Stimulated activated naive B cell treated with anti-CD40 and anti-IgM and Interleukin-4, amounts not matched to agents 10 μg/mL and 1 μg/mL and 100 μg/mL, for 72 hours (primary cell): ENCODE measurements at regions not wholly inside any gene's neighbourhood (a gene's known extent, or its start where the extent isn't known, plus 50 kb on each side); places are given as distances from the start of the nearest gene placed in this dataset.
"Not testable (repeated sequence)": the region's sequence is repeated elsewhere in the genome, so short reads cannot be mapped to it uniquely, and the experiment has no call there.

Experiments used
- ATAC-seq, 2 donors: fragments of 150-1000 bp; cut with Tn5 transposase; replicated peaks; 2 replicates each; pipeline ENCODE4 v1.10.0; 2021; ENCODE audit warnings: moderate library complexity in 1 of 2
- DNase-seq: peaks from one replicate; pipeline ENCODE4 v3.0.0; 2021
- H3K27ac Mint-ChIP-seq: one replicate; pipeline ENCODE4 v1.8.0; 2022; ENCODE audit warnings: mild to moderate bottlenecking, mixed read lengths
- H3K27me3 Mint-ChIP-seq, 2 donors: one replicate each; pipeline ENCODE4 v1.8.0; 2022; ENCODE audit warnings: mixed read lengths in 2 of 2
- H3K36me3 Mint-ChIP-seq, 2 donors: one replicate each; pipeline ENCODE4 v1.8.0; 2022; ENCODE audit warnings: mixed read lengths in 2 of 2, mild to moderate bottlenecking in 1 of 2
- H3K4me1 Mint-ChIP-seq, 2 donors: one replicate each; pipeline ENCODE4 v1.8.0; 2022; ENCODE audit warnings: mixed read lengths in 2 of 2, mild to moderate bottlenecking in 1 of 2
- H3K4me3 Mint-ChIP-seq, 2 donors: one replicate each; pipeline ENCODE4 v1.8.0; 2022; ENCODE audit warnings: mild to moderate bottlenecking in 2 of 2, mixed read lengths in 2 of 2, moderate library complexity in 1 of 2
- H3K9me3 Mint-ChIP-seq, 2 donors: one replicate each; pipeline ENCODE4 v1.8.0; 2022; ENCODE audit warnings: mixed read lengths in 2 of 2, mild to moderate bottlenecking in 1 of 2

GRCh38 chr16:86727131-86727530 lies 148.8 kb downstream of the FOXL1 start:
- Mint-ChIP-seq H3K27me3 (peaks cover 26 to 40% of the 10 kb centered on the region in 2 donors), H3K36me3 (no peaks in the 10 kb centered on the region), H3K9me3 (no peaks in the 10 kb centered on the region), H3K4me1 (no peaks in the 10 kb centered on the region), H3K4me3 (no peak overlapping the region), H3K27ac (no peak overlapping the region)
- DNase-seq (no peak), ATAC-seq (no peak)

- H3K27ac Mint-ChIP-seq, result no peak overlapping the region
- DNase-seq (no peak), ATAC-seq (no peak)
- H3K27me3 Mint-ChIP-seq, result peaks cover 32 to 45% of the 10 kb centered on the region in 2 donors
- no peaks in the 10 kb centered on the region for H3K4me1 Mint-ChIP-seq
- no peaks in the 10 kb centered on the region for H3K9me3 Mint-ChIP-seq
- H3K4me3 Mint-ChIP-seq, result no peak overlapping the region
- H3K36me3 Mint-ChIP-seq, result no peaks in the 10 kb centered on the region
Measured at GRCh38 chr16:86727632-86728031, 149.3 kb downstream of the FOXL1 start.

- no peaks in the 10 kb centered on the region for H3K36me3 Mint-ChIP-seq
- H3K27ac Mint-ChIP-seq, result no peak overlapping the region
- no peaks in the 10 kb centered on the region for H3K9me3 Mint-ChIP-seq
- DNase-seq, result no peak
- no peak overlapping the region for H3K4me3 Mint-ChIP-seq
- peaks cover 45 to 53% of the 10 kb centered on the region in 2 donors for H3K27me3 Mint-ChIP-seq
- ATAC-seq, result no peak
- H3K4me1 Mint-ChIP-seq, result no peaks in the 10 kb centered on the region
Measured at GRCh38 chr16:86729686-86730085, 151.3 kb downstream of the FOXL1 start.

- Mint-ChIP-seq H3K4me1 (no peaks in the 10 kb centered on the region), H3K36me3 (no peaks in the 10 kb centered on the region), H3K27me3 (peaks cover 48 to 57% of the 10 kb centered on the region in 2 donors), H3K4me3 (no peak overlapping the region), H3K27ac (no peak overlapping the region), H3K9me3 (no peaks in the 10 kb centered on the region)
- ATAC-seq, result no peak
- DNase-seq, result no peak
Measured at GRCh38 chr16:86730086-86730485, 151.7 kb downstream of the FOXL1 start.

- H3K36me3 Mint-ChIP-seq, result no peaks in the 10 kb centered on the region
- ATAC-seq (no peak), DNase-seq (no peak)
- H3K27me3 Mint-ChIP-seq, result peaks cover 48 to 57% of the 10 kb centered on the region in 2 donors
- no peak overlapping the region for H3K27ac Mint-ChIP-seq
- H3K9me3 Mint-ChIP-seq, result no peaks in the 10 kb centered on the region
- H3K4me1 Mint-ChIP-seq, result no peaks in the 10 kb centered on the region
- no peak overlapping the region for H3K4me3 Mint-ChIP-seq
Measured at GRCh38 chr16:86730597-86730996, 152.2 kb downstream of the FOXL1 start.

DNA sequence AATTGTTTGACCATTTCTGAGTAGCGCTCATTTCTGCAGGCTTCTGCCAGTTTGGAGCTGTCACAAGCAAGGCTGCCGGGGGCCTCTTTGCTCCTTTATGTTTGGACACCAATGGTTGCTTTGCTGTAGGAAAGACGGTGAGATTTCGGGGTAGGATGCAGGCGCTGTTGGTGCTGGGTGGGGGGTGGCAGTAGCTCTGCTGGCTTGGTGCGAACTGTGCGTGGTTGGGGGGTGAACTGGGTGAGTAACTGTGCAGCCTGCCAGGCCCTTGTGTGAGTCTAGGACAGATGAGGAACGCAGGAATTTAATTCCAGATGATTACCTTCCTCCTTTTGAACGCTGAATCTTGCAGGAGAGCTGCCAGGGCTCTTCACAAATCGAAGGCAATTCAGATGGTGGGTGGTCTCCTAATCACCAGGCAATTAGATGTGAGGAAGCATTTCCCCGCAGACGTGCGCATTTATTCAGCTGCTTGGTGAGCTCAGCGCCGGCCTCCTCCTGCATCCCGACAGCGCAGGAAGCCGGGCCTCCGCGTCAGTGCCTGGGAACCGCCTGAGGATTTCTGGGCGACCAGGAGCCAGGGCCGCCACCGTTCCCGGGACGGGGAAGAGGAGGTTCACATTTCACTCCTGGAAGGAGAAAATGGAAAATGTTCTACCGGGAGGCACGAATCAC lies 154.4 kb downstream of the FOXL1 start:
- no peak for ATAC-seq
- Mint-ChIP-seq H3K36me3 (no peaks in the 10 kb centered on the region), H3K27ac (no peak overlapping the region), H3K9me3 (no peaks in the 10 kb centered on the region), H3K4me1 (no peaks in the 10 kb centered on the region), H3K4me3 (no peak overlapping the region), H3K27me3 (peaks cover 47 to 51% of the 10 kb centered on the region in 2 donors)
- DNase-seq, result no peak

DNA sequence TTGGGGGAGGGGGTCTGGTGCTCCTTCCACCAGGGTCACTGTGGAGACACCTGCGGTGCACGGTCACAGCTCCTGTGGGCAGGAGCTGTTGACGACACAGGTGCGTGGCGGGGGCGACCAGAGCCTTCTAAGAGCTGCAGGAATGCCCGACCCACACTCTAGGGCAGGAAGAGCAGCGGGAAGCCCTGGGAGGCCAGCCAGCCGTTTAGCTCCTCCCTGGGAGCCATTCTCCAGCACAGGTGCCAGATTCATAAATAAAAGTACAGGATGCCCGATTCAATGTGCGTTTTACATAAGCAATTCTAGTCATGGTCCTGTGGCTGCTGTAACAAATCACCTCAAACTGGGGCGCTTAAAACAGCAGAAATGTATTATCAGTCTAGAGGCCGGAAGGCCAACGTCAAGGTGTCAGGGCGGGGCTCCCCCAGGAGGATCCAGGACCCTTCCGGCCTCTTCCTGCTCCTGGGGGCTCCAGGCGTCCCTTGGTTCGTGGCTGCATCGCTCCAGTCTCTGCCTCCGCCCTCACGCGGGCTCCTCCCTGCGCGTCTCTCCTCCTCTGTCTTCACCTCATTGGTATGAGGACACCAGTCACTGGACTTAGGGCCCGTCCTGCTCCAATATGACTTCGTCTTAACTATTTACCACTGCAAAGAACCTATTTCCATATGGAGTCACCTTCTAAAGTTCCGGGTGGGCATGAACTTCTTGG lies 155.4 kb downstream of the FOXL1 start:
- H3K27me3 Mint-ChIP-seq, result peaks cover 47 to 54% of the 10 kb centered on the region in 2 donors
- no peaks in the 10 kb centered on the region for H3K4me1 Mint-ChIP-seq
- no peak for ATAC-seq
- no peak for DNase-seq
- H3K27ac Mint-ChIP-seq, result no peak overlapping the region
- H3K9me3 Mint-ChIP-seq, result no peaks in the 10 kb centered on the region
- no peaks in the 10 kb centered on the region for H3K36me3 Mint-ChIP-seq
- no peak overlapping the region for H3K4me3 Mint-ChIP-seq

- Mint-ChIP-seq H3K27ac (no peak overlapping the region), H3K27me3 (peaks cover 50 to 64% of the 10 kb centered on the region in 2 donors), H3K9me3 (no peaks in the 10 kb centered on the region), H3K36me3 (no peaks in the 10 kb centered on the region), H3K4me1 (no peaks in the 10 kb centered on the region), H3K4me3 (no peak overlapping the region)
- DNase-seq, result no peak
- ATAC-seq, result no peak
Measured at GRCh38 chr16:86734543-86735460, 156.5 kb downstream of the FOXL1 start.

DNA sequence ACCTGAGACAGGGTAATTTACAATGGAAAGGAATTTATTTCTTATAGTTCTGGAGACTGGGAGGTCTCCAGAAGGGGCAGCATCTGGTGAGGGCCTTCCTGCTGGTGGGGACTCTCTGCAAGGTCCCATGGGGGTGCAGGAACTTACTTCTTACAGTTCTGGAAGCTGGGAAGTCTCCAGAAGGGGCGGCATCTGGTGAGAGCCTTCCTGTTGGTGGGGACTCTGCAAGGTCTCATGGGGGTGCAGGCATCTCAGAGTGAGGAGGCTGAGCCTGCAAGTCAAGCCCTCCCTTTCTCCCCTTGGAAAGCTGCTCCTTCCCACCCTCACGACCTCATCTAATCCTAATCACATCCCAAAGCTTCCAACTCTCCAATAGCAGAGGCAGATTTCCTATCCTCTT lies 157.4 kb downstream of the FOXL1 start:
- Mint-ChIP-seq H3K27ac (no peak overlapping the region), H3K27me3 (peaks cover 48 to 61% of the 10 kb centered on the region in 2 donors)

DNA sequence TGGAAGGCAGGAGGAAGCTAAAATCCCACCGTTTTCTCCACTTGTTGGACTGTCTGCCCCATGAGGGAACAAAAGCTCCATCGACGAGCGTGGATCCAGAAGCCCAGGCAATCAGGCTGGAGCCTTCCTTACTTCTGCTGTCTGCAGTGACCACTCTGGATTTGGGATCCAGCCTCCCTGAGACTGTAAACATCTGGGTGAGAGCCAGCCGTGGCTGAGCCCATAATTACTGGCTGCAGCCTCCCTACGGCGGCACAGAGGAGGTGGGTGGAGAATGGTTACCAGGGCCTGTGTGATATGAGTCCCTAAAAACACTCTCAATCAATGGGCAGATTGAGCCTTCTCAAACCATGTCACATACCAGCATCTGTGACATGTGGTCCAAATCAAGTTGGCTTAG lies 158.2 kb downstream of the FOXL1 start:
- H3K4me3 Mint-ChIP-seq, result no peak overlapping the region
- DNase-seq (no peak), ATAC-seq (no peak)
- H3K4me1 Mint-ChIP-seq, result peaks cover 4 to 6% of the 10 kb centered on the region in 2 donors
- no peaks in the 10 kb centered on the region for H3K36me3 Mint-ChIP-seq
- H3K27me3 Mint-ChIP-seq, result peaks cover 52 to 63% of the 10 kb centered on the region in 2 donors
- no peak overlapping the region for H3K27ac Mint-ChIP-seq
- no peaks in the 10 kb centered on the region for H3K9me3 Mint-ChIP-seq

More for the DNA sequence above, 157.4 kb downstream of the FOXL1 start:
- ATAC-seq (no peak), DNase-seq (no peak)
- no peaks in the 10 kb centered on the region for H3K36me3 Mint-ChIP-seq
- no peaks in the 10 kb centered on the region for H3K9me3 Mint-ChIP-seq
- H3K4me1 Mint-ChIP-seq, result peaks cover 0 to under 1% of the 10 kb centered on the region in 2 donors
- no peak overlapping the region for H3K4me3 Mint-ChIP-seq

GRCh38 chr16:86737083-86737482 lies 158.7 kb downstream of the FOXL1 start:
- Mint-ChIP-seq H3K4me1 (peaks cover 6 to 7% of the 10 kb centered on the region in 2 donors), H3K27ac (no peak overlapping the region), H3K9me3 (no peaks in the 10 kb centered on the region), H3K27me3 (peaks cover 52 to 63% of the 10 kb centered on the region in 2 donors), H3K36me3 (no peaks in the 10 kb centered on the region), H3K4me3 (no peak overlapping the region)
- ATAC-seq, result no peak
- DNase-seq, result no peak

GRCh38 chr16:86738322-86738721 lies 160.0 kb downstream of the FOXL1 start:
- not testable (repeated sequence) for DNase-seq, ATAC-seq, H3K36me3 Mint-ChIP-seq, H3K4me1 Mint-ChIP-seq, H3K4me3 Mint-ChIP-seq, H3K27ac Mint-ChIP-seq, H3K9me3 Mint-ChIP-seq
- peaks cover 51 to 61% of the 10 kb centered on the region in 2 donors for H3K27me3 Mint-ChIP-seq

GRCh38 chr16:86739178-86739577 lies 160.8 kb downstream of the FOXL1 start:
- Mint-ChIP-seq H3K27ac (no peak overlapping the region), H3K9me3 (no peaks in the 10 kb centered on the region), H3K36me3 (no peaks in the 10 kb centered on the region), H3K27me3 (peaks cover 44 to 53% of the 10 kb centered on the region in 2 donors), H3K4me1 (peaks cover 6 to 7% of the 10 kb centered on the region in 2 donors), H3K4me3 (no peak overlapping the region)
- DNase-seq (no peak), ATAC-seq (no peak)

GRCh38 chr16:86739808-86740207 lies 161.5 kb downstream of the FOXL1 start:
- H3K27me3 Mint-ChIP-seq, result peaks cover 39 to 47% of the 10 kb centered on the region in 2 donors
- no peaks in the 10 kb centered on the region for H3K36me3 Mint-ChIP-seq
- ATAC-seq, result no peak
- H3K9me3 Mint-ChIP-seq, result no peaks in the 10 kb centered on the region
- no peak for DNase-seq
- H3K4me3 Mint-ChIP-seq, result no peak overlapping the region
- no peak overlapping the region for H3K27ac Mint-ChIP-seq
- peaks cover 6 to 7% of the 10 kb centered on the region in 2 donors for H3K4me1 Mint-ChIP-seq
